GM12872 (cell line): ENCODE measurements at regions not wholly inside any gene's neighbourhood (a gene's known extent, or its start where the extent isn't known, plus 50 kb on each side); places are given as distances from the start of the nearest gene placed in this dataset.

ENCODE experiments used
- CTCF ChIP-seq: IDR thresholded peaks from 3 replicates; pipeline ENCODE4 v1.5.1; 2011; ENCODE audit warnings: low read depth, mild to moderate bottlenecking, low read length, moderate library complexity; ENCODE audit not compliant: insufficient read depth

- TF ChIP-seq CTCF, result no peak
These were observed 658.2 kb downstream of the CENPC start for GRCh38 chr4:66887061-66887460.

- no peak for TF ChIP-seq CTCF
These were observed 659.7 kb downstream of the CENPC start for GRCh38 chr4:66885501-66886165.

GRCh38 chr4:66876946-66877345, 668.4 kb downstream of the CENPC start:
- no peak for TF ChIP-seq CTCF

- no peak for TF ChIP-seq CTCF
These were observed 672.6 kb downstream of the CENPC start for GRCh38 chr4:66872661-66873060.

GRCh38 chr4:66863481-66863880, 681.8 kb downstream of the CENPC start:
- no peak for TF ChIP-seq CTCF

GRCh38 chr4:66855956-66856355, 689.3 kb downstream of the CENPC start:
- no peak for TF ChIP-seq CTCF

GRCh38 chr4:66853845-66854244, 691.5 kb downstream of the CENPC start:
- TF ChIP-seq CTCF, result no peak
